Astrocyte (in vitro differentiated cells and primary cell): ENCODE measurements at regions not wholly inside any gene's neighbourhood (a gene's known extent, or its start where the extent isn't known, plus 50 kb on each side); places are given as distances from the start of the nearest gene placed in this dataset.

Source experiments
- EZH2 ChIP-seq: IDR thresholded peaks from 2 replicates; pipeline ENCODE4 v1.6.1; 2012; ENCODE audit warnings: mild to moderate bottlenecking, low read length, inconsistent platforms; ENCODE audit not compliant: insufficient read depth
- TF ChIP-seq, protein P1 (sequence below): IDR thresholded peaks from 2 replicates; pipeline ENCODE4 v1.5.1; 2011; ENCODE audit warnings: low read depth, mild to moderate bottlenecking, inconsistent platforms, low read length, moderate library complexity; ENCODE audit not compliant: insufficient read depth

DNA sequence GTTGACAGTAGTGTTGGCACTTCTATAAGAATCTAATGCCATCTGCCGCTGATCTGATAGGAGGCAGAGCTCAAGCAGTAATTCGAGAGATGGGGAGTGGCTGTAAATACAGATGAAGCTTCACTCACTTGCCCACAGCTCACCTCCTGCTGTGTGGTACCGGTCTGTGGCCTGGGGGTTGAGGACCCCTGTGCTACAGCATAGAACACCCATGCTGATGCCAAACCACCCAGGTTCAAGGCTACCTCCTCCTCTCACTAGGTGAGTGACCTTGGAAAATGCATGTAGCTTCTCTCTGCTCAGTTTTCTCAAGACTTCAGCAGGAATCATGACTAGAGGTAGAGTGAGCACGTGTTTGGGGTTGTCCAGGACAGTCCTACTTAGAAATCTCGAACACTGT lies 263.4 kb downstream of the SH3BP4 start:
- TF ChIP-seq, protein P1, sequence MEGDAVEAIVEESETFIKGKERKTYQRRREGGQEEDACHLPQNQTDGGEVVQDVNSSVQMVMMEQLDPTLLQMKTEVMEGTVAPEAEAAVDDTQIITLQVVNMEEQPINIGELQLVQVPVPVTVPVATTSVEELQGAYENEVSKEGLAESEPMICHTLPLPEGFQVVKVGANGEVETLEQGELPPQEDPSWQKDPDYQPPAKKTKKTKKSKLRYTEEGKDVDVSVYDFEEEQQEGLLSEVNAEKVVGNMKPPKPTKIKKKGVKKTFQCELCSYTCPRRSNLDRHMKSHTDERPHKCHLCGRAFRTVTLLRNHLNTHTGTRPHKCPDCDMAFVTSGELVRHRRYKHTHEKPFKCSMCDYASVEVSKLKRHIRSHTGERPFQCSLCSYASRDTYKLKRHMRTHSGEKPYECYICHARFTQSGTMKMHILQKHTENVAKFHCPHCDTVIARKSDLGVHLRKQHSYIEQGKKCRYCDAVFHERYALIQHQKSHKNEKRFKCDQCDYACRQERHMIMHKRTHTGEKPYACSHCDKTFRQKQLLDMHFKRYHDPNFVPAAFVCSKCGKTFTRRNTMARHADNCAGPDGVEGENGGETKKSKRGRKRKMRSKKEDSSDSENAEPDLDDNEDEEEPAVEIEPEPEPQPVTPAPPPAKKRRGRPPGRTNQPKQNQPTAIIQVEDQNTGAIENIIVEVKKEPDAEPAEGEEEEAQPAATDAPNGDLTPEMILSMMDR, result no peak
- TF ChIP-seq EZH2, result no peak
